ENCODE measurements at regions not wholly inside any gene's neighbourhood (a gene's known extent, or its start where the extent isn't known, plus 50 kb on each side); places are given as distances from the start of the nearest gene placed in this dataset.
"Not testable (repeated sequence)": the region's sequence is repeated elsewhere in the genome, so short reads cannot be mapped to it uniquely, and the experiment has no call there.

DNA sequence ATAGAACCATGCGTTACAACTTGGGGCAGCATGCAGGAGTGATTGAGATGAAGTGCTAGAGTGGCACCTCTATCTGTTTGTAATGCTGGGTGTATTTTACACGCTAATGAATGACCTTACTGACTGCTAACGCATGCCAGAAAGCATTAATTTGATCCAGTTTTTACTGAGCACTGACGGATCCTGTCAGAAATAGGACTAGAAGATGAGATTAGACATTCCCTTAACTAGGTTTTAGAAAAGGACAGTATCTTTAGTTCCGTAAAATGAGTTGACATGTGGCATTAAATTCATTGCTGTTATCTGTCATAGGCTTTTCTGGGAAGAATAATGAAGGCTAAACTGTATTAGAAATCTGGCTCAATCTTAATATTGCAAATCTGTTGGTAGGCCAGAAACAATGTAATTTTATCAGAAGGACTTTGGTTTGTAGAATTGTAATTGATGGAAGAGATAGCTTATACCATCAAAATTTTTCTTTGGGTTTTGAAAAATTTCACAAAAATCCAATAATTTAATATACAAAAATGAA lies 140.4 kb upstream of the WDFY3 start:
- no peak for FAIRE-seq

DNA sequence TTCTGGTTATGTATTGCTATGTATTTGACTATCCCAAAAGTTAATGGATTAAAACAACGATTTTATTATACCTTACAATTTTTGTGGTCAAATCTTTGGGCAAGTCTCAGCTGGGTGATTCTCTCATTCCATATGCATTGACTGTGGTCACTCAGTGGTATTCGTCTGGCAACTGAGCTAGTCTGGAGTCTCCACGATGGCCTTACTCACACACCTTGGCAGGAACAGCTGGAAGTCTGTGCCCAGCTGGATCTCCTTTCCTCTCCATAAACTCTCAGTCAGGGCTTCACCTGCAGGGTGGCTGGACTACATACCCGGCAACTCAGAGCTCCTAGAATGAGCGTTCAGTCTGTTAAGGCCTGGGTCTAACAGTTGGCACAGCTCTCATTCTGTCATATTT lies 141.1 kb upstream of the WDFY3 start:
- FAIRE-seq: no peak

DNA sequence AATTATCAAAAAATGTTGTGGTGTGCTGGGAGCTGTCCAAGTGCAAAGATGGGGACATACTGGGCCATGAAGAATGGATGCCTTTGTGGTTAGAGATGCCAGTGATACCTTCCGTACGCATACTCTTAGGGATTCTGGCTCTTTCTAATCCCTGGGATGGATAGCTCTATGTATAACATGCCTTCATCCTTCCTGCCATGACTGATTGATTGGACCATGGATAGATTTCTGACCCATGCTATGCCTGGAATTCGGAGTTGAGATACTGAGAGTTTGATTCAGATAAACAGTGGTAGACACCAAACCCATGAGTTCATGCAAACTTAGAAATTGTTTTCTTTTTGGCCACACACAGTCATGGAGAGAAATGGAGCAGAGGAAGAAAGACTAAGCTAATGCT lies 147.2 kb upstream of the WDFY3 start:
- FAIRE-seq: no peak

DNA sequence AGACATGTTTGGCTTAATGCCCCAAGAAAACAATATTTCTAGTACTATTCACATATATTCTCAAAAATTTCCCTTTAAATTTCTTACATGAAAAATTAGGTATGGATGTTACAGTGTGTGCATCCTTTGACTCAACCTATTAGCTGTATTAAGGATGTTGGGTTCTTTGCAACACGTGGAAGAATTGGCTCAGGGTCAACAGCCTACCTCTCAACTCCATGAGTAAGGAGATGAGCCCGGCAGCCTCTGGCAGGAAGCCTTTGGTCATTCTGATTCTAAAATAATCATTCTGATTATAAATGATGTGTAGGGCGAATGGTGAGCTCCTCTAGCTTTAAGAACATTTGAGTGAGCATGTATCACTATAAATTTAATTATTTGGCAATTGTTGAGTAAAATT lies 148.0 kb upstream of the WDFY3 start:
- FAIRE-seq: no peak

DNA sequence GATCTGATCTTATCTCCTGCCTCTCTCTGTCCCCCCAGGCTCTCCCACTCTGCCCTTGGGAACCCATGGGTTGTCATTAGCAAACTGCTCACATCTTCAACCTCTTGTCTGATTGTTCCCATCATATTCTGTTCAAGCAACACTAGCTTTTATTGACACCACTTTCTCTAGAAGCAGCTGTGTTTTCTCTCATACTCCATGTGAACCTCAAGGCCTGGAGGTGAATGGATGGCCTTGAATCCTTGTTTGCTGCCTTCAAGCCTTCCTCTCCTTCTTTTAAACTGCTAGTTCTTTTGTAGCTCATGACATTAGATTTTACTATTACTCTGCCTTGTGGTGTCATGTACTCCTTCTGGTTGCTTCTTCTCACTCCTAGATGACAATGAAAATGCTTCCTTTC lies 149.5 kb upstream of the WDFY3 start:
- no peak for FAIRE-seq

DNA sequence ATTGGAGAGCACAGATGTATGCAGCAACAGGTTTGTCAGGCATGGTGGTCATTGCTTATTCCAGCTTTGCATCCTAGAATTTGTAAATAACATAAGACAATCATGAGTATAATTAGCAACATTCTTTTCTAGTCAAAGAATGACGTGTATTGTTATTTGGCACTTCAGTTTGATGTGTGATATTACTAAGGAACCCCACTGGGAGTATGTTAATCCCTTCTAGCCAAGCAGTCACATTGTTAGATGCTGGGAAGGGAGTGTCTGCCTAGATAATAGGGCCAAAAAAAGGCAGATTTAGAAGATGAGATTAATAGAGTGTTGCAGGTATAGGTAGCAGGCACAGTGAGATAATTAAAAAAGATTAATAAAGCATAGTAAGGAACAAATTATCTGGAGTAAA lies 159.2 kb upstream of the WDFY3 start:
- no peak for FAIRE-seq

DNA sequence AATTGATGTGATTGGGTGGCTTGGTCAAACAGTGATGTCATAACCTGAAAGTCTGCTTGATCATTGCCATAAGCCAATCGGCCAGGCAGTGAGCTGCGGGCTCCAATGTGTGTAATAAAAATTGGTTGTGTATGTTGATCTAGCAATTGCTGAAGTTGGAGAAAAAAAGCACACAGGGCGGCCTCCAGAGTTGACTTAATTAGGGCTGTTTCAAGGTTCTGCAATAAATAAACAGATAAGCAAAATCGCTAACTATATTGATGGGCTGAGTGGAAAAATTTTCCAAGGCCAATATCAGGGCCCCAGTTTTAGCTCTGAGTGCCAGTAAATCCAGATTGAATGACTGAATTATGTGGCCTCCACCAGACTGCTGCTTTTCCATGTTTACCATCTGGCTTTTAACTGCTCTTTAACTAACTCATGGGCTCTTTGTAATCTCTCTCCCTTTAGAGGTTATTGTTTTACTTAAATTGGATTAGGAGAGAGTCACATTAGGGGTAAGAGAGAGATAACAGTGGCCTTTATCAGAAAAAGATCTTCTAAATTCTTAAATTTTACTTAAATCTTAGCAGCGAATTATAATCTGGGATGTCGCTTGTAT lies 160.6 kb upstream of the WDFY3 start:
- FAIRE-seq: no peak

DNA sequence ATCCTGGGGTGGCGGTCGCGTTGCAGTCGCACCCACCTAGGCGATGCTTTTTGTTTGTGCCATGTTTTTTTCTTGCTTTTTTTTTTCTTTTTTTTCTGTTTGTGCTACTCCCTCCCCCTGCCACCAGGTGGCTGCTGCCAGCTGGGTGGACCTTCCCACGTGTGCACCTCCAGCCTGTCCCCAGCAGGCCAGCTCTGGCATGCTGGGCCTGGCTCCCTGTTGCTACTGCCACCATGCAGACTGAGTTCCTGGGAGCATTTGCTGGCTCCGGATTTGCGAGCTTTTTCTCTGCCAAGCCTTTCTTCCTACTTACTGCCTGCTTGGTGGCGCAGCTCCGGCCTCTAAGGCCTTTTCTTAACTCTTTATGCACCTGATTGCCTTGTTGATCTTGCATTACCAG lies 161.2 kb upstream of the WDFY3 start:
- no peak for FAIRE-seq

DNA sequence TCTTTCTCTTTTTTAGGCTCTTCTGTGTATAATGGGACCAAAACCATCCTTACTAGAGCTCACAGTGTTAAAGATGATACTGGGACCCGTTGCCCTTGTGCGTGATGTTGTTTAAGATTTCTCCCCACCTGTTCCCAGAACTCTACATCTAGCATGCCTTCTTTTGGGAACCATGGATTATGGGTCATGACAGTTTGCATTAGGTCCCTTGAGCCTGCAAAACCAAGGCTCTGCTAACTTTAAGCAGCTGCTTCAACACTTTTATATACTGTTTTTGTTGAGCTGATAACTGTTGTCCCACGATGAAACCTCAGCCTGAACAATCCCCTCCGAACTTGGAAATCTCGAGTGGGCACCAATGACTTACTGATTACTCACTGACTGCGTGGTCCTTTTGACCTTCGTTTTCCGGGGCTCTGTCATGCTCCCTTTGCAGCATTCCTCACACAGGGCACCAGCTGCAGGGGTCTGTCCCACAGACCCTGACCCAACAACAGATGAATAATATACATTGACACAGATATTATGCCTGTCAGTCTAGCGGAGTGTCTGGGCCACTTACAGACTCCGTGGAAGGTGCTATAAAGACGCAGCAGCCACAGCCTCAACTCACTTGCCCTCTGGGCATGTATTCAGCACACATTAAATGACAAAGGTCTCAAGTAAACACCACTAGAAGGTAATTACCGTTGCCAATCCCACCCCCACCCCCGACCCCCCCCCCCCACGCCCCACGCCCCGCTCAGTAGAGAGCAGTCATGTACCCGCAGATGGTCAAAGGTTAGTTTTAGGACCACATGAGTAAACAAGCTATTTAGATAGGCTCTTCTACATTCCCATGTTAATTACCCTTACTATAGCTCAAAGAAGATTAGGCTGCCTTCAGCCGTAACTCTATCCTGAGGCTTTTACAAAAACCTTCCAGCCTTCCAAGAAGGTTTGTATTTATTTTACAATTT lies 162.0 kb upstream of the WDFY3 start:
- FAIRE-seq: no peak

DNA sequence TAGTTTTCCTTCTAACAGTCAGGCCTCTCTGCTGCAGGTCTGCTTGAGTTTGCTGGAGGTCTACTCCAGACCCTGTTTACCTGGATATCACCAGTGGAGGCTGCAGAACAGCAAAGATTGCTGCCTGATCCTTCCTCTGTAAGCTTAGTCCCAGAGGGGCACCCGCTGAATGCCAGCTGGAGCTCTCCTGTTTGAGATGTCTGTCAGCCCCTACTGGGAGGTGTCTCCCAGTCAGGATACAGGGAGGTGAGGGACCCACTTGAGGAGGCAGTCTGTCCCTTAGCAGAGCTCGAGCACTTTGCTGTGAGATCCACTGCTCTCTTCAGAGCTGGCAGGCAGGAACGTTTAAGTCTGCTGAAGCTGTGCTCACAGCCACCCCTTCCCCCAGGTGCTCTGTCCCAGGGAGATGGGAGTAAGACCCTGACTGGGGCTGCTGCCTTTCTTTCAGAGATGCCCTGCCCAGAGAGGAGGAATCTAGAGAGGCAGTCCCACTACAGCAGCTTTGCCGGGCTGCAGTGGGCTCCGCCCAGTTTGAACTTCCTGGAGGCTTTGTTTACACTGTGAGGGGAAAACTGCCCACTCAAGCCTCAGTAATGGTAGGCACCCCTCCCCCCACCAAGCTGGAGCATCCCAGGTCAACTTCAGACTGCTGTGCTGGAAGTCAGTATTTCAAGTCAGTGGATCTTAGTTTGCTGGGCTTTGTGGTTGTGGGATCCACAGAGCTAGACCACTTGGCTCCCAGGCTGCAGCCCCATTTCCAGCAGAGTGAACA lies 163.1 kb upstream of the WDFY3 start:
- not testable (repeated sequence) for FAIRE-seq

DNA sequence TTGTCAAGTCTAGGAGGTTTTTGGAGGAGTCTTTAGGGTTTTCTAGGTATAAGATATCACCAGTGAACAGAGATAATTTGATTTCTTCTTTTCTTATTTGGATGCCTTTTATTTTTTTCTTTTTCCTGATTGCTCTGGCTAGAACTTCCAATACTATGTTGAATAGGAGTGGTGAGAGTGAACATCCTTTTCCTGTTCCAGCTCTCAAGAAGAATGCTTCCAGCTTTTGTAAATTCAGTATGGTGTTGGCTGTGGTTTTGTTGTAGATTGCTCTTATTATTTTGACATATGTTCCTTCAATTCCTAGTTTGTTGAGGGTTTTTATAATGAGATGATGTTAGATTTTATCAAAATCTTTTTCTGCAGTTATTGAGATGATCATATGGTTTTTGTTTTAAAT lies 165.6 kb upstream of the WDFY3 start:
- FAIRE-seq: no peak

DNA sequence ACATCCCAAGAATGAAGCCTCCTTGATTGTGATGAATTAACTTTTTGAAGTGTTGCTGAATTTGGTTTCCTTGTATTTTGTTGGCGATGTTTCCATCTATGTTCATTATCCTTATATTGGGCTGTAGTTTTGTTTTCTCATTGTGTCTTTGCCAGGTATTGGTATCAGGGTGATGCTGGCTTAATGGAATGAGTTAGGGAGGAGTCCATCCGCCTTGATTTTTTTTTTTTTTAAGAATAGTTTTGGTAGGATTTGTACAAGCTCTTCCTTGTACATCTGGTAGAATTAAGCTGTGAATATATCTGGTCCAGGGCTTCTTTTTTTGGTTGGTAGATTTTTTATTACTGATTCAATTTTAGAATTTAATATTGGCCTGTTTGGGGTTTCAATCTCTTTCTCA lies 166.1 kb upstream of the WDFY3 start:
- FAIRE-seq: no peak

DNA sequence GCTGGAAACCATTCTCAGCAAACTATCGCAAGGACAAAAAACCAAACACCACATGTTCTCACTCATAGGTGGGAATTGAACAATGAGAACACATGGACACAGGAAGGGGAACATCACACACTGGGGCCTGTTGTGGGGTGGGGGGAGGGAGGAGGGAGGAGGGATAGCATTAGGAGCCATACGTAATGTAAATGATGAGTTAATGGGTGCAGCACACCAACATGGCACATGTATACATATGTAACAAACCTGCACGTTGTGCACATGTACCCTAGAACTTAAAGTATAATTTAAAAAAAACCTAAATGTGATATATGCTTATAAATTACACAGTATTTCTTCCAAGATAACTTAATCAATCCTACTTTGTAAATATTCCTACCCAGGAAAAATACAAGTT lies 173.3 kb upstream of the WDFY3 start:
- FAIRE-seq: not testable (repeated sequence)

DNA sequence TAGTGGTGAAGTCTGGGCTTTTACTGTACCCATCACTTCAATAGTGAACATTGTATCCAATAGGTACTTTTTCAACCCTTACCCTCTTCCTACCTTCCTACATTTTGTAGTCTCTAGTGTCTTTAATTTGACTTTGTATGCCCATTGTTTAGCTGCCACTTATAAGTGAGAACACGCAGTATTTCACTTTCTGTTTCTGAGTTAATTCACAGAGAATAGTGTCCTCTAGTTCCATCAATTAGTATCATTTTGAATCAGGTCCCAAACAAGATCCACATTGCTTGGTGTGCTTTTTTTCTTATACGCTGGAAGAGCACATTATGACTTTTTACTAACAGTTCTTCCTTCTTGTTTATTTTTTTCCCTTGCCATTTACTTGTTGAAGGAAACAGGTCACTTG lies 176.0 kb upstream of the WDFY3 start:
- no peak for FAIRE-seq

DNA sequence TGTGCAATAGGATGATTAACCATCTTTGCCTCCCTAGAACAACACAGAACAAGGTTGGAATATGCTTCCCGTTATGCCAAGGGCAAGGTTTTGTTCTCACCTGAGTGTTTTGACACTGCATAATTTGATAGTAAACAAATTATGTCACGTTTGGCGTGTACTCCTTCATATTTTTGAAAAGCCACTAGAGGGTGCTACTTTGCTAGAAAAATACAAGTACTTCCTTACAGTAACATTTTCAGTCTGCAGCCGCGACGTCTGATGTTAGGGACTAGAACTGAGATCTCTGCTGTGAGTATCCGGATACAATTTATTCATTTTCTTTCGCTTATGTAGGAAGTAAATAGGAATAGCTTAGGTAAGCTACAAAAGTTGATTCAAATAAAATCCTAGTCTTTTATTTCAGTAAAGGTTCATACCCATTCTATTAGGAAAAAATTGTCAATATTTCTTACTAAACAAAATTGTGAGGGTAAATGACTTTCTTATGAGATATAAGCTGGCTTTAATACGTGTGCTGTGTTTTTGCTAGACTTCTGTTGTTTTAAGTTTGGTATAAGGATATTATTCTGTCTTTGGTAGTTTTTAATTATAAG lies 181.1 kb upstream of the WDFY3 start:
- FAIRE-seq: peak; percentile 88

DNA sequence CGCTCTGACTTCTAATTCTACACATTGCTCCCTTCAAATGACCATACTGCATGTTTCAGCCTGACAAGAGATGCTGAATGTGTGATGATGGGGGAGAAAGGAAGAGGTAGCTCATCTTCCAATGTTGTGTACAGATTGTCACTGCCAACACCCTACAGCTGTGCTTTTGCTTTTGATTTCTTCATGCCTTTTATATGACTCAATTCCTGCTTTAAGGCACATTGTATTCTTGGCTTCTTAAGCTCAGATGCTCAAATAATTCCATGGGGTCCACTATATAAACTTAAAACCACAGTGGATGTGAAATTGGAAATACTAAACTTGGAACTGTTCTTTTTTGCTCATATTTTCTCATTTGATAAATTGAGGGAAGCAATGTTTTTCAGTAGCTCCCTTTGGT lies 183.2 kb upstream of the WDFY3 start:
- no peak for FAIRE-seq

DNA sequence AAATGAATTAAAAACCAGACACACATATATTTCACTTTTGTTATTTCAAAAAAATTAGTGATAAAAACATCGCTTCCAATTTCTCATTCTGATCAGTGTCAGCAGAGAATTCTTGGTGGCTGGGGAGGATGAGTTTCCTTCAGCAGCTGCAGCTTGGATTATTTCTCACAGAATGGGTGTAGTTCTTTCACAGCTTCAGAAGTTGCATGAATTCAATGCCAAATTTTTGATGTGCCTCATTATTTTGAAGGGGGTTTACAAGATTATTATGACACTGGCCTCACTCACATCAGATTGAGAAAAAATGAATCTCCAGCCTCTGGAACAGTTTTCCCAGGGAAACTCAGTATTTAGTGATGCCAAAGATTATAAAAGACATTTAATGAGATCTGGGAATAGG lies 184.9 kb upstream of the WDFY3 start:
- FAIRE-seq: no peak

DNA sequence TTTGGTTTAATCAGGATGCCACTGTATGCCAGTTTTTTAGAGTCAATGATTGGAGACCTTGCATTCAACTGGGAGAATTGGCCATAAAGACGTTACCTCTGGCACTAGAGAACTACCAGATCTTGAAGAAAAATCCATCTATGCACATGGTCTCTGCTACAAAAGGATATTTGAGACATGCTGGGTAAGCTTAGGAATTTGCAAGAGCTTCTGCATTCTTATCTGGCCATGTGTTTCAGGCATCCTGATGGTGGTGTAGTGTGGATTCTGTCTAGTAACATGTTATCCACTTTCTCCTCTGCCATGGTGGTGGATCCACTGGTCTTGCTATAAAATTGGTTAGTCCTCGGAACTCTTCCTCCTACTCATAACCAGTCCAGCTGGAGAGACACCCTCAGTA lies 185.3 kb upstream of the WDFY3 start:
- no peak for FAIRE-seq

DNA sequence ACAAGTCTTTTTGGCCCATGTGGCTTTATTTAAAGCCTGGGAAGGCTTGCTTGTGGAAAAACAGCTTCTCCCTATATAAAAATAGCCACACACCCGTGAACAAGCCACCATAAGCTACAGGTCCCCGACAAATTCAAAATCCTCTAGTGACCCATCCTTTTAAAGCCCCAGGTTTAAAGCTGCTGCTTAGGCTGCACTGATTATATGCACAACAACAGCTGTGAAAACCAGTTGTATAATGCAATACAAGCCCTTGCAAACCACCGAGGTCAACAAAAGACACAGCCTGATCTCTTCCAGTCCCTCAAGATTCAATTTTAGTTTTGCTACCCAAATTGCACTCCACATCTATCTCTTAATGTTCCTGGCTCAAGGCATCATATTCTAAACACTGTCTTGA lies 186.0 kb upstream of the WDFY3 start:
- FAIRE-seq: no peak

DNA sequence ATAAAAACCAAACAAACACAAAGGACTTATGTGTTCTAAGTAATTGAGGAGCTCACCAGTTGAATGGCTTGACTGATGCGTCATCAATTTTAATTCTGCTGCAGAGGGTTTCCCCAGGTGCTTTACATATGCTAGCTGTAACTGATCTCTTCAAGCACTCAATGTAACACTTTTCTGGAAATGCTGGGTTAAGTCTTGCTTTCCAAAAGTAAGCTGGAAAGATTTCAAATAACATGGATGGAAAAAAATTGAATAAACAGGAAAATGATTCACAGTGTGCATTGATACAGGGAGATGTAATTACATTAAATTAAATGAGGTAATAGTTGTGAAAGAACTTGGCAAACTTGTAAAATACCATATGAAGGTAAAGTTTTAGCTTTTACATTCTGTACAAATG lies 186.7 kb upstream of the WDFY3 start:
- no peak for FAIRE-seq

DNA sequence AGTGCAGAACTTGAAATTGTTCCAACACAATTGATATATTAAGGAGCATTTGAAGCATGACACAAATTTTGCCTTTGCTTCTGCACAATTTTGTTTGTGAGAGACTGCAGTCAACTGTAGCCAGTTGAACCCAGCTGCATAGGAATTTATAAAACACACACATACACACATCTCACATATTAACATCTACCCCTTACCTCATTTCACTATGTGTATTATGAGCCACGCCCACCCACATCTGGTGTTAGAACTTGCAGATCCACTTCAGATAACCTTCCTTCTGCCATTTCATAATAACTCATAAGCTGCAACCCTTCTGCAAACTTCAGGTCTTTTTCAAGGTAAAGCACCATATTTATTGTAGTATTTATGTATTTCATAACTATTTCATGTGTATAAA lies 188.1 kb upstream of the WDFY3 start:
- no peak for FAIRE-seq

DNA sequence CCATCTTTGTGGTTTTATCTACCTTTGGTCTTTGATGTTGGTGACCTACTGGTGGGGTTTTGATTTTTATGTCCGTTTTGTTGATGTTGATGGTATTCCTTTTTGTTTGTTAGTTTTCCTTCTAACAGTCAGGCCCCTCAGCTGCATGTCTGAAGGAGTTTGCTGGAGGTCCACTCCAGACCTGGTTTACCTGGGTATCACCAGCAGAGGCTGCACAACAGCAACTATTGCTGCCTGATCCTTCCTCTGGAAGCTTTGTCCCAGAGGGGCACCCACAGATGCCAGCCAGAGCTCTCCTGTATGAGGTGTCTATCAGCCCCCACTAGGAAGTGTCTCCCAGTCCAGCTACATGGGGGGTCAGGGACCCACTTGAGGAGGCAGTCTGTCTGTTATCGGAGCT lies 199.3 kb upstream of the WDFY3 start:
- FAIRE-seq: no peak

DNA sequence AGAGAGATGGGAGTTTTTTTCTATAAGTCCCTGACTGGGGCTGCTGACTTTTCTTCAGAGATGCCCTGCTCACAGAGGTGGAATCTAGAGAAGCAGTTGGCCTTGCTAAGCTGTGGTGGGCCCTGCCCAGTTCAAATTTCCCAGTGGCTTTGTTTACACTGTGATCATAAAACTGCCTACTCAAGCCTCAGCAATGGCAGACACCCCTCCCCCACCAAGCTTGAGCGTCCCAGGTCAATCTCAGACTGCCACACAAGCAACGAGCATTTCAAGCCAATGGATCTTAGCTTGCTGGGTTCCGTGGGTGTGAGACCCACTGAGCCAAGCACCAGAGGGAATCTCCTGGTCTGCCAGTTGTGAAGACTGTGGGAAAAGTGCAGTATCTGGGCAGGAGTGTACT lies 199.8 kb upstream of the WDFY3 start:
- FAIRE-seq: no peak

All from endometrium (tissue), 2 donors.